Ishikawa (cell line): ENCODE measurements at regions not wholly inside any gene's neighbourhood (a gene's known extent, or its start where the extent isn't known, plus 50 kb on each side); places are given as distances from the start of the nearest gene placed in this dataset.

Source experiments
- CEBPB ChIP-seq: IDR thresholded peaks from 2 replicates; pipeline ENCODE4 v1.6.1; 2012
- CREB1 ChIP-seq: IDR thresholded peaks from 2 replicates; pipeline ENCODE4 v1.6.1; 2012; ENCODE audit warnings: low read depth
- EGR1 ChIP-seq: IDR thresholded peaks from 2 replicates; pipeline ENCODE4 v1.6.1; 2012
- EP300 ChIP-seq: IDR thresholded peaks from 2 replicates; pipeline ENCODE4 v1.6.1; 2012; ENCODE audit warnings: borderline replicate concordance
- FOXM1 ChIP-seq: IDR thresholded peaks from 2 replicates; pipeline ENCODE4 v1.6.1; 2012; ENCODE audit warnings: low read depth, borderline replicate concordance
- MAX ChIP-seq: IDR thresholded peaks from 2 replicates; pipeline ENCODE4 v1.6.1; 2012
- NFIC ChIP-seq: IDR thresholded peaks from 2 replicates; pipeline ENCODE4 v1.6.1; 2012
- RAD21 ChIP-seq: IDR thresholded peaks from 2 replicates; pipeline ENCODE4 v1.6.1; 2012; ENCODE audit warnings: low read depth
- REST ChIP-seq: IDR thresholded peaks from 2 replicates; pipeline ENCODE4 v1.6.1; 2012; ENCODE audit warnings: low read depth, mild to moderate bottlenecking
- TAF1 ChIP-seq: IDR thresholded peaks from 2 replicates; pipeline ENCODE4 v1.6.1; 2012; ENCODE audit warnings: low read depth, mild to moderate bottlenecking
- TCF12 ChIP-seq: IDR thresholded peaks from 2 replicates; pipeline ENCODE4 v1.6.1; 2012; ENCODE audit warnings: low read depth
- TEAD4 ChIP-seq: IDR thresholded peaks from 2 replicates; pipeline ENCODE4 v1.6.1; 2012
- USF1 ChIP-seq: IDR thresholded peaks from 2 replicates; pipeline ENCODE4 v1.6.1; 2012
- YY1 ChIP-seq: IDR thresholded peaks from 2 replicates; pipeline ENCODE4 v1.6.1; 2012; ENCODE audit warnings: low read depth
- ZBTB7A ChIP-seq: IDR thresholded peaks from 2 replicates; pipeline ENCODE4 v1.6.1; 2012; ENCODE audit warnings: low read depth

- no peak for TF ChIP-seq FOXM1
- TF ChIP-seq REST = no peak
- no peak for TF ChIP-seq TAF1
- no peak for TF ChIP-seq CEBPB
- no peak for TF ChIP-seq YY1
- no peak for TF ChIP-seq TCF12
- no peak for TF ChIP-seq EP300
Observed at GRCh38 chr3:178223876-178224275, 312.4 kb upstream of the KCNMB2 start.

- no peak for TF ChIP-seq TAF1
- TF ChIP-seq RAD21 = no peak
- no peak for TF ChIP-seq CEBPB
- no peak for TF ChIP-seq FOXM1
- TF ChIP-seq CREB1 = no peak
- TF ChIP-seq YY1 = no peak
- TF ChIP-seq EGR1 = no peak
- no peak for TF ChIP-seq ZBTB7A
- TF ChIP-seq MAX = no peak
- TF ChIP-seq EP300 = no peak
- TF ChIP-seq NFIC = no peak
- no peak for TF ChIP-seq TEAD4
- no peak for TF ChIP-seq TCF12
- no peak for TF ChIP-seq USF1
- no peak for TF ChIP-seq REST
Observed at GRCh38 chr3:178226094-178226493, 310.1 kb upstream of the KCNMB2 start.

GRCh38 chr3:178231645-178232044 lies 304.6 kb upstream of the KCNMB2 start:
- no peak for TF ChIP-seq EGR1
- TF ChIP-seq ZBTB7A = no peak
- no peak for TF ChIP-seq TEAD4
- TF ChIP-seq TAF1 = no peak
- no peak for TF ChIP-seq CEBPB
- no peak for TF ChIP-seq REST
- no peak for TF ChIP-seq EP300
- TF ChIP-seq MAX = no peak
- no peak for TF ChIP-seq RAD21
- no peak for TF ChIP-seq NFIC
- no peak for TF ChIP-seq CREB1
- TF ChIP-seq USF1 = no peak

- TF ChIP-seq EP300 (no peak), USF1 (no peak), RAD21 (no peak), TAF1 (no peak), FOXM1 (no peak), YY1 (no peak), NFIC (no peak)
Observed at GRCh38 chr3:178233371-178234071, 302.7 kb upstream of the KCNMB2 start.
